Keratinocyte (primary cell): ENCODE measurements at regions not wholly inside any gene's neighbourhood (a gene's known extent, or its start where the extent isn't known, plus 50 kb on each side); places are given as distances from the start of the nearest gene placed in this dataset.

Experiments
- CTCF ChIP-seq, 3 experiments: IDR thresholded peaks in 1 of 3; conservative IDR thresholded peaks in 1 of 3; optimal IDR thresholded peaks in 1 of 3; 2 replicates in 2 of 3; 3 replicates in 1 of 3; pipeline versions ENCODE3 to v1.5.1; 2011; ENCODE audit warnings: low read length in 3 of 3, mild to moderate bottlenecking in 3 of 3, moderate library complexity in 2 of 3, control low read depth in 1 of 3, inconsistent platforms in 1 of 3; ENCODE audit not compliant: insufficient read depth in 2 of 3; ENCODE audit errors: extremely low read depth in 1 of 3
- EZH2 ChIP-seq: IDR thresholded peaks from one replicate; pipeline ENCODE4 v1.6.1; 2012; ENCODE audit warnings: inconsistent platforms, mild to moderate bottlenecking, low read length, moderate library complexity

GRCh38 chr6:6766230-6766905, 177.8 kb downstream of the LY86 start:
- TF ChIP-seq CTCF (optimal IDR thresholded peaks at IDR 0.05 in 1 of 3, IDR thresholded peaks at IDR 0.05 in 1 of 3, conservative IDR thresholded peaks at IDR 0.05 in 1 of 3; ENCODE audit: extremely low read depth in 1 of 3, insufficient read depth in 2 of 3, low read length in 3 of 3) (no peak), EZH2 (no peak)
